Epithelial cell of esophagus (primary cell): ENCODE measurements at regions not wholly inside any gene's neighbourhood (a gene's known extent, or its start where the extent isn't known, plus 50 kb on each side); places are given as distances from the start of the nearest gene placed in this dataset.
"Not testable (repeated sequence)": the region's sequence is repeated elsewhere in the genome, so short reads cannot be mapped to it uniquely, and the experiment has no call there.

ENCODE experiments used
- DNase-seq: peaks from one replicate; pipeline ENCODE4 v3.0.0; 2010; ENCODE audit warnings: low read depth
- H3K4me3 ChIP-seq: 2 replicates; pipeline ENCODE4 v1.5.1; 2011; ENCODE audit warnings: mild to moderate bottlenecking, low read length, control low read depth
- CTCF ChIP-seq: IDR thresholded peaks from 2 replicates; pipeline ENCODE4 v1.5.1; 2011; ENCODE audit warnings: low read depth, mild to moderate bottlenecking, low read length, control low read depth, inconsistent platforms; ENCODE audit not compliant: insufficient read depth; ENCODE audit errors: missing control alignments

DNA sequence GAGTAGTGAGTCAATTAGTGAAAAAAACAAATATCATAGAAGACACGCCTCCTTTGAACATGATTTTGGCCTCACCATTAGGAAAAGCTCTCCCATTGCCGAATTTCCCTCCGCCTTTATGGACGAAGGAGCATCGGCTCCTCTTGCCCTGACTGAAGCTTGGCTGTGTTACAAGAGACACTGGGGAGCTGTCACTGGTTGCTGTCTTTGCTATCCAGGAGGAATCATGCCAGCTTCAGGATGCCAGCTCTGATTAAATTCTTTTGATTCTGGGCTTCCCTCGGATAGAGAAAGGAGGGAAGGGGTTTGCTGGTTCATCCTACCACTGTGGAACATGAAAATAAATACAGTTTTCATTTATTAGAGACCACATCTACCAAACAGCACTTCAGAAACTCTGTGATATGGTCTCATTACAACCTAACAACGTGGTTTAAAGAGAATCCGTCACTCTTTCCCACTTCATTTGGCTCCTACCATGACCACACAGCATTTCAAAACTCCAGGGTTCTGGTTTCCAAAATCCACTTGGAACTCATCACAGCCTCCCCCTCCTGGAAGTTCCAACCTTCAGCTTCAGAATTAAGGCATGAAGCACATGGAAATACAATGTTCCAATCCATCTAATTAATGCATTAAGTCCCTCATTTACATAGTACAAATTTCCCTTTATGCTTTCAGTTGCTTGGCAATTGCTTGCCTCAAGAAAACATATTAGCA is 446.0 kb downstream of the EFNB2 start:
- no peak for DNase-seq
- H3K4me3 ChIP-seq: no peak overlapping the region
- no peak for TF ChIP-seq CTCF

GRCh38 chr13:106088085-106088484 is 447.4 kb downstream of the EFNB2 start:
- no peak for DNase-seq
- no peak for TF ChIP-seq CTCF
- H3K4me3 ChIP-seq: no peak overlapping the region

DNA sequence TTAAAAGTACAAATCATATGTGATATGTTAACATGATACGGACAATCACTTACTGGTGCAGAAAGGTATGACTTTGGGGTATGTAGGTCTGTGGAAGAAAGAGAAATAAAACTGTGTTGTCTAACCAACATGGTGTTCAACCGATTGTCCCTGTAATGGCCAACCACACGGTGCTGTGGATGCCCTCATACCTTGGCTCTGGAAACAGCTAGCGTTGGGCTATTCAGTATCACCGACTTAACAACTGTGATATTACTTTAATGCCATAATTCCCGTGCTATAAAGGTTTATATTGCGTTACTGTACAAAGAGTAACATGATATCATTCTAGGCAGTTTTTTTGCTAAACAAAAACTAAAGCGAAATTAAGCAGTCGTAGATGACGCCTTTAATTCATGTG is 448.3 kb downstream of the EFNB2 start:
- no peak for DNase-seq
- no peak for TF ChIP-seq CTCF
- H3K4me3 ChIP-seq: no peak overlapping the region

- no peak overlapping the region for H3K4me3 ChIP-seq
- TF ChIP-seq CTCF: peak; percentile 79
- DNase-seq: peak; percentile 79
Measured at GRCh38 chr13:106083620-106084350, 451.7 kb downstream of the EFNB2 start.

DNA sequence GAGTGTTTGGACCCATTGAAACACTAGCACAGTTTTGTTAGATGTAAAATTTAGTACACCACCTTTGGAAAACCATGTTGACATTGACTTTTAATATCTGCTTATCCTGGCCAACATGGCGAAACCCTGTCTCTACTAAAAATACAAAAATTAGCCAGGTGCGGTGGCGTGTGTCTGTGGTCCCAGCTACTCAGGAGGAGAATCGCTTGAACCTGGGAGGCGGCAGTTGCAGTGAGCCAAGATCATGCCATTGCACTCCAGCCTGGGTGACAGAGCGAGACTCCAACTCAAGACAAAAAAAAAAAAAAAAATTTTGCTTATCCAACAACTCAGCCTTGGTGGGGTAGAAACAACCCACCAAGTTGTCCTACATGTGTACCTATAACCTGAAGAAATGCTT is 454.2 kb downstream of the EFNB2 start:
- not testable (repeated sequence) for DNase-seq, H3K4me3 ChIP-seq

- DNase-seq: no peak
- TF ChIP-seq CTCF: no peak
- H3K4me3 ChIP-seq: no peak overlapping the region
Measured at GRCh38 chr13:106078191-106078590, 457.3 kb downstream of the EFNB2 start.

DNA sequence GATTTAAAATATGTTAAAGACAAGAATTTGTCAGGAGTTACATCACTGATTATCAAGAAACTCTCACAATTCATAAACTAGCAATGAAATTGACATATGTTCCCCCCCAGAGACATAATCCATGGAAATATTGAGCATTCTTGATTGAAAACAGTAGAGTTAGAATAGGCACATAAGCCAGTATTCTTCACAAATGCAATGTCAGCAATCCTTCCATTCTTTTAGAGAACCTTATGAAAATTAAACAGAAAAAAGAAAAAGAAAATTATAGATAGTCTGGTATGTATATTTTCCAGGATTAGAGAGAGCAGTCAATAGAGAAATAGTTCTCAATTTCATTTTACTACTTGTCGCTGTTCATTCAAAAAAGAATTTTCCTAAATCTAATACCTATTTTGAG is 458.4 kb downstream of the EFNB2 start:
- no peak overlapping the region for H3K4me3 ChIP-seq
- TF ChIP-seq CTCF: no peak
- no peak for DNase-seq
